GM10248 (cell line): ENCODE measurements at regions not wholly inside any gene's neighbourhood (a gene's known extent, or its start where the extent isn't known, plus 50 kb on each side); places are given as distances from the start of the nearest gene placed in this dataset.

Experiments
- CTCF ChIA-PET: fragments of 300-600 bp; sonication (Branson Sonifier 250); formaldehyde crosslinking; extraction: SDS; loops from one replicate; lab custom pipeline; 2021; ENCODE audit warnings: antibody characterized with exemption; lab: Yijun Ruan, JAX
- POLR2A ChIA-PET: fragments of 350-650 bp; sonication (Branson Sonifier 250); formaldehyde crosslinking; extraction: SDS; loops from one replicate; lab custom pipeline; 2020; ENCODE audit warnings: antibody characterized with exemption; lab: Yijun Ruan, JAX
- DNase-seq: peaks from one replicate; pipeline ENCODE4 v3.0.0; 2012; ENCODE audit errors: extremely low spot score
- TF ChIP-seq, protein P1 (sequence below): IDR thresholded peaks from 2 replicates; pipeline ENCODE4 v1.5.1; 2012; ENCODE audit warnings: mild to moderate bottlenecking, low read depth; ENCODE audit errors: extremely low read depth, missing control alignments, control extremely low read depth

GRCh38 chr5:71893451-71893850 lies 174.4 kb downstream of the CARTPT start:
- ChIA-PET POLR2A (no interaction called here), CTCF (interaction anchor here (0.6 to 3.6 kb wide), 3 partner anchors 11 to 366 kb away, joined by 3 to 10 read pairs (median 3); no protein-coding TSS in a partner anchor)
- TF ChIP-seq, protein P1, sequence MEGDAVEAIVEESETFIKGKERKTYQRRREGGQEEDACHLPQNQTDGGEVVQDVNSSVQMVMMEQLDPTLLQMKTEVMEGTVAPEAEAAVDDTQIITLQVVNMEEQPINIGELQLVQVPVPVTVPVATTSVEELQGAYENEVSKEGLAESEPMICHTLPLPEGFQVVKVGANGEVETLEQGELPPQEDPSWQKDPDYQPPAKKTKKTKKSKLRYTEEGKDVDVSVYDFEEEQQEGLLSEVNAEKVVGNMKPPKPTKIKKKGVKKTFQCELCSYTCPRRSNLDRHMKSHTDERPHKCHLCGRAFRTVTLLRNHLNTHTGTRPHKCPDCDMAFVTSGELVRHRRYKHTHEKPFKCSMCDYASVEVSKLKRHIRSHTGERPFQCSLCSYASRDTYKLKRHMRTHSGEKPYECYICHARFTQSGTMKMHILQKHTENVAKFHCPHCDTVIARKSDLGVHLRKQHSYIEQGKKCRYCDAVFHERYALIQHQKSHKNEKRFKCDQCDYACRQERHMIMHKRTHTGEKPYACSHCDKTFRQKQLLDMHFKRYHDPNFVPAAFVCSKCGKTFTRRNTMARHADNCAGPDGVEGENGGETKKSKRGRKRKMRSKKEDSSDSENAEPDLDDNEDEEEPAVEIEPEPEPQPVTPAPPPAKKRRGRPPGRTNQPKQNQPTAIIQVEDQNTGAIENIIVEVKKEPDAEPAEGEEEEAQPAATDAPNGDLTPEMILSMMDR: no peak
- no peak for DNase-seq

- ChIA-PET CTCF (interaction anchor here (3.6 kb wide), 1 partner anchor 11 kb away, joined by 10 read pairs; no protein-coding TSS in a partner anchor), POLR2A (no interaction called here)
- TF ChIP-seq, protein P1: no peak
- no peak for DNase-seq
These were observed 175.0 kb downstream of the CARTPT start for GRCh38 chr5:71894091-71894490.

DNA sequence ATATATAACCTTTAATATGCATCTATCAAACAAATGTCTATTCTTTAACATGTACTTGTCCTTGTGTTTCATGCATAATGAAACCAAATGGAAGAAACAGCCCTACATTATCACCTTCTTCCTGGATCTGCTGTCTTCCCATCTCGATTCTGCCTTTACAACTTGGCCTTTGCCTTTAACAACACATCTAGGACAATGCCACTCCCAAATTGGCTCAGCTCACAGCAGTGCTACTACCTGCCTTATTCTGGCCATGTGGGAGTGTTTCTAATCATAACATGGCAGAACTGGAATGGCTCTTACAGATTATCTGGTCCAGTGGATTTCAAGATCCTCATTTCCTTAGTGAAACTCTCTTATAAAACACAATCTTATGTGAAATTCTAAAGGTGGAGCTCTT lies 176.5 kb downstream of the CARTPT start:
- POLR2A ChIA-PET: no interaction called here
- no peak for DNase-seq
- TF ChIP-seq, protein P1: no peak

GRCh38 chr5:71899865-71900342 lies 180.8 kb downstream of the CARTPT start:
- CTCF ChIA-PET: interaction anchor here (1.2 kb wide), 1 partner anchor 14 kb away, joined by 3 read pairs; no protein-coding TSS in a partner anchor
- TF ChIP-seq, protein P1: no peak
- DNase-seq: no peak

More for the DNA sequence above, 176.5 kb downstream of the CARTPT start:
- CTCF ChIA-PET: interaction anchor here (3.6 kb wide), 1 partner anchor 9 kb away, joined by 10 read pairs; no protein-coding TSS in a partner anchor

GRCh38 chr5:71903808-71904207 lies 184.7 kb downstream of the CARTPT start:
- DNase-seq: no peak
- ChIA-PET POLR2A (no interaction called here), CTCF (interaction anchor here (0.9 to 2.7 kb wide), 4 partner anchors 9 to 113 kb away, joined by 3 to 10 read pairs (median 4); no protein-coding TSS in a partner anchor)
- TF ChIP-seq, protein P1: no peak

More at GRCh38 chr5:71899865-71900342, 180.8 kb downstream of the CARTPT start:
- POLR2A ChIA-PET: no interaction called here

- no peak for DNase-seq
- POLR2A ChIA-PET: no interaction called here
- CTCF ChIA-PET: interaction anchor here (0.9 to 2.7 kb wide), 5 partner anchors 10 to 112 kb away, joined by 3 to 10 read pairs (median 4); no protein-coding TSS in a partner anchor
- TF ChIP-seq, protein P1: no peak
These were observed 185.8 kb downstream of the CARTPT start for GRCh38 chr5:71904852-71905251.
